GM19023 (cell line): ENCODE measurements at regions not wholly inside any gene's neighbourhood (a gene's known extent, or its start where the extent isn't known, plus 50 kb on each side); places are given as distances from the start of the nearest gene placed in this dataset.

ENCODE experiments used
- ATAC-seq: cut with Tn5 transposase; IDR thresholded peaks from one replicate; pipeline ENCODE4 v1.9.1; 2021; ENCODE audit warnings: mild to moderate bottlenecking, moderate library complexity; ENCODE audit not compliant: unreplicated experiment

- peak; percentile 91 for ATAC-seq
Measured at GRCh38 chr13:22161871-22162270, 491.0 kb downstream of the FGF9 start.

GRCh38 chr13:22162889-22163288, 492.0 kb downstream of the FGF9 start:
- no peak for ATAC-seq

GRCh38 chr13:22168437-22169190, 497.7 kb downstream of the FGF9 start:
- no peak for ATAC-seq

GRCh38 chr13:22169473-22169872, 498.6 kb downstream of the FGF9 start:
- ATAC-seq = no peak

- ATAC-seq = no peak
Measured at GRCh38 chr13:22173610-22174009, 502.7 kb downstream of the FGF9 start.

- no peak for ATAC-seq
Measured at GRCh38 chr13:22175241-22175640, 504.4 kb downstream of the FGF9 start.

GRCh38 chr13:22175815-22176214, 504.9 kb downstream of the FGF9 start:
- no peak for ATAC-seq

GRCh38 chr13:22176968-22177520, 506.2 kb downstream of the FGF9 start:
- ATAC-seq = no peak

- no peak for ATAC-seq
Measured at GRCh38 chr13:22178878-22179277, 508.0 kb downstream of the FGF9 start.

GRCh38 chr13:22187329-22187728, 516.5 kb downstream of the FGF9 start:
- ATAC-seq = no peak

GRCh38 chr13:22189176-22190048, 518.5 kb downstream of the FGF9 start:
- ATAC-seq = no peak

- ATAC-seq = peak; percentile 57
Measured at GRCh38 chr13:22193070-22193469, 522.2 kb downstream of the FGF9 start.

GRCh38 chr13:22194106-22194805, 523.4 kb downstream of the FGF9 start:
- no peak for ATAC-seq

GRCh38 chr13:22195726-22196125, 524.9 kb downstream of the FGF9 start:
- ATAC-seq = no peak

GRCh38 chr13:22196777-22197176, 525.9 kb downstream of the FGF9 start:
- no peak for ATAC-seq

GRCh38 chr13:22198001-22198400, 527.1 kb downstream of the FGF9 start:
- no peak for ATAC-seq

- ATAC-seq = no peak
Measured at GRCh38 chr13:22198641-22199217, 527.9 kb downstream of the FGF9 start.

GRCh38 chr13:22200440-22200839, 529.6 kb downstream of the FGF9 start:
- no peak for ATAC-seq

GRCh38 chr13:22201375-22201925, 530.6 kb downstream of the FGF9 start:
- no peak for ATAC-seq

- no peak for ATAC-seq
Measured at GRCh38 chr13:22210134-22210930, 539.5 kb downstream of the FGF9 start.
